ENCODE measurements at regions not wholly inside any gene's neighbourhood (a gene's known extent, or its start where the extent isn't known, plus 50 kb on each side); places are given as distances from the start of the nearest gene placed in this dataset.

GRCh38 chrX:18017411-18017810 is 156.3 kb upstream of the RAI2 start:
- no peak for DNase-seq (ENCODE audit: low read depth)
- TF ChIP-seq, protein P1, sequence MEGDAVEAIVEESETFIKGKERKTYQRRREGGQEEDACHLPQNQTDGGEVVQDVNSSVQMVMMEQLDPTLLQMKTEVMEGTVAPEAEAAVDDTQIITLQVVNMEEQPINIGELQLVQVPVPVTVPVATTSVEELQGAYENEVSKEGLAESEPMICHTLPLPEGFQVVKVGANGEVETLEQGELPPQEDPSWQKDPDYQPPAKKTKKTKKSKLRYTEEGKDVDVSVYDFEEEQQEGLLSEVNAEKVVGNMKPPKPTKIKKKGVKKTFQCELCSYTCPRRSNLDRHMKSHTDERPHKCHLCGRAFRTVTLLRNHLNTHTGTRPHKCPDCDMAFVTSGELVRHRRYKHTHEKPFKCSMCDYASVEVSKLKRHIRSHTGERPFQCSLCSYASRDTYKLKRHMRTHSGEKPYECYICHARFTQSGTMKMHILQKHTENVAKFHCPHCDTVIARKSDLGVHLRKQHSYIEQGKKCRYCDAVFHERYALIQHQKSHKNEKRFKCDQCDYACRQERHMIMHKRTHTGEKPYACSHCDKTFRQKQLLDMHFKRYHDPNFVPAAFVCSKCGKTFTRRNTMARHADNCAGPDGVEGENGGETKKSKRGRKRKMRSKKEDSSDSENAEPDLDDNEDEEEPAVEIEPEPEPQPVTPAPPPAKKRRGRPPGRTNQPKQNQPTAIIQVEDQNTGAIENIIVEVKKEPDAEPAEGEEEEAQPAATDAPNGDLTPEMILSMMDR (IDR thresholded peaks at IDR 0.05; ENCODE audit: insufficient read depth, low read depth, low read length), result no peak
- no peak overlapping the region for H3K4me3 ChIP-seq (ENCODE audit: low read depth, low read length)

DNA sequence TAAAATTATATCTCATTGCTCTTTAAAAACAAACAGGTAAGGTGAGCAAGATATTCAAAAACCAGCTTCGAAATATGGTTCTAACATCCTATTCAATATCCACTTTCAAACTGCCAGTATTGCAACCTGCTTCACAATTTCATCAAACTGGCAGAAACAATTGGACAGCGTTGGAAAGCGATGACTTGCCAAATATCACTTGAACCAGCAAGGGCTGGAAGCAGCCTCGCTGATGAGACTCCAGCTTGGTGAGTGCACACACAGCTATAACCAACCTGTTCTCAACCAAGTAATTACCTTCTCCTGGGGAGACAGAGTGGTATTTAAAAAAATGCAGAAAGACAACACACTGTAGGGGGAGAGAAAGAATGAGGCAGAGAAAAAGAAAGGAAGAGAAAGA is 155.8 kb upstream of the RAI2 start:
- TF ChIP-seq, protein P1 (IDR thresholded peaks at IDR 0.05; ENCODE audit: insufficient read depth, low read depth, low read length), result no peak
- no peak for DNase-seq (ENCODE audit: low read depth)

DNA sequence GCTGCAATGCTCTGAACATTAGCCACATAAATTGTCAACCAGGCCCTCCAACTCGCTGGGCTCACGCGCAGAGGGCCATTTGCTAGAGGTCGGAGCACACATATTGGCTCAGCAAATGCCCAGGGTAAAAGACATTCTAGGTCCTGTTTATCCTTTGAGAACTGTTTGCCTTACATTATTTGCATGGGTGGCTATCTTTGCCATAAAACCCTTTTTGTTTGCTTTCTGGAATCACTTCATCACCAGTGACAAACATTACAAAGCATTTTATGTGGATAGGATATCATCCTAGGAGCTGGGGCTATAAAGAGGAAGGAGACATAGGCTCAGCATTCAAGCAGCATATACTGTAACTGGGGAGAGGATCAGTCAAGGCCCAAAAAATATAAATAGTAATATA is 149.2 kb upstream of the RAI2 start:
- TF ChIP-seq, protein P1 (IDR thresholded peaks at IDR 0.05; ENCODE audit: insufficient read depth, low read depth, low read length), result no peak
- no peak overlapping the region for H3K4me3 ChIP-seq (ENCODE audit: low read depth, low read length)
- DNase-seq (ENCODE audit: low read depth), result no peak

More for the DNA sequence above, 155.8 kb upstream of the RAI2 start:
- H3K4me3 ChIP-seq (ENCODE audit: low read depth, low read length), result no peak overlapping the region

DNA sequence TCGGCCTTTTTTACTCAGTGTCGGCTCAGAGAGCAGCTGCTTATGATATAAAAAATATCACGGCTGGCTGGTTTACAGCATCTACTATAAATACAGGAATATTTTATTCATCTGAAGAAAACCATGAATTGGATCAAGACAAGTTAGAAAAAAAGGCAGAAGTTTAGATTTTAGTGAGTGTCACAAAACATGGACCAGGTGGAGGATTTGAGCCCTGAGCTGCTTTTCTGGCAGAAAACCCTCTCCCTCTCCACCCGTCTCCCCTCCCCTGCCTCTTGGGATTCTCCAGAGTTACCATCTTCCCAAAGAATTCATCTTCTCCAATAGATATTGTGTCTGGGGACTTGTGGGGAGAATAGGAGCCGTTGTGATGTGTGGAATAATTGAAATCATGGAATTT is 142.8 kb upstream of the RAI2 start:
- TF ChIP-seq, protein P1 (IDR thresholded peaks at IDR 0.05; ENCODE audit: insufficient read depth, low read depth, low read length), result no peak
- H3K4me3 ChIP-seq (ENCODE audit: low read depth, low read length), result no peak overlapping the region
- no peak for DNase-seq (ENCODE audit: low read depth)

DNA sequence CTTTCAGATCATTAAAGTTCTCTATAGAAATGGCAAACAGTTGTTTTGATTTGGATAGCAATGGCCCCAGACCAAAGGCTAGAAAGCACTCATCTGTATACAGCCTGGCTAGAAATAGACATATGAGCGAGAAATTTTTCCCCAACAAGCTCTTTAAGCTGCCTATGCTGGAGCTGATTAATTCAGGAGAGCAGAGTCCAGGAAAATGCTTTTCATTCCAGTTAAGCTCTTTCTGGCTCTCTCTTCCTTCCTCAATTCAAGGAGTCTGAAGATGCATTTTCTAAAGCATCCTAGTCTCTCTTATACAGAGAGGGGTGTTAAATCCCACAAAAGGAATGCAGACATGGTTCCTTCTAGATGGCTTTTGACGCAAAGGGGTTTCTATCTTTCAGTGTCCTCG is 141.7 kb upstream of the RAI2 start:
- DNase-seq (ENCODE audit: low read depth), result no peak
- TF ChIP-seq, protein P1 (IDR thresholded peaks at IDR 0.05; ENCODE audit: insufficient read depth, low read depth, low read length), result no peak
- H3K4me3 ChIP-seq (ENCODE audit: low read depth, low read length), result no peak overlapping the region

DNA sequence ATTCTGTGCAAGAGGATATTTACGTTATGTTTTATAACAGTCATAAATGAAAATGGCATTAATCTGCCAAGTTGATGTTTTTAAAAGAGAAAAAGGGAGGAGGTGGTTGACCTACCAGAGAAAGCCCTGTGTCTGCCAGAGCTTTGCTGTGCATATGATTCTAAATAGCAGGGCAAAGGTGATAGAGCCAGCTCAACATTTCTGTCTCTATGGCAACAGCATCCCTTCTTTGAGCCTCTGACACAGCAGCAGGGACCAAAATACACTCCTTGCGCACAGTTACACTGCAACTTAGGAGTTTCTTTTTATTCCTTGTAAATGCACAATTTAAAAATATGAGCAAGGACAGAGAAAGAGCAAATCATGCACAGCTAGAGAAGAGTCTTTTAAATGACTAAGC is 133.3 kb upstream of the RAI2 start:
- TF ChIP-seq, protein P1 (IDR thresholded peaks at IDR 0.05; ENCODE audit: insufficient read depth, low read depth, low read length), result no peak

DNA sequence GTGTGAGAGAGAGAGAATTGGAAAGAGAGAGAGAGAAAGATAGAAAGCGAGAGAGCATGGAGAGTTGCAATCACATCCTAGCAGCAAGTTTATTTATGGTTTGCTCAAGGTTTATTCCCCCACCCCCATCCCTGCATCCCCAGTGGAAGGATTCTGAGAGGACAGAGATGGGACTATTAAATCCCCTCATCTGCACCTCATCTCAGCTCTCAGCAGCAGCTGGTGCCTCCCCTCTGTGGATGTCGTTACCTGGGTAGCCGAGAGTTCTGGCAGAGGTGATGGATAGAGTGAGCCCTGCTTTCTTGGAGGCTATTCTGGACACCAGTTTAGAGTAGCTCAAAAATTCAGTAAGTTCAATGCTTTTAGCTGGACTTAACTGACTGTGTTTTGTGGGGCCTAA is 132.0 kb upstream of the RAI2 start:
- no peak overlapping the region for H3K4me3 ChIP-seq (ENCODE audit: low read depth, low read length)
- DNase-seq (ENCODE audit: low read depth), result no peak
- TF ChIP-seq, protein P1 (IDR thresholded peaks at IDR 0.05; ENCODE audit: insufficient read depth, low read depth, low read length), result no peak

More for the DNA sequence above, 133.3 kb upstream of the RAI2 start:
- H3K4me3 ChIP-seq (ENCODE audit: low read depth, low read length), result no peak overlapping the region
- DNase-seq (ENCODE audit: low read depth), result no peak
